Breast epithelium (tissue), 3 donors: ENCODE measurements at regions not wholly inside any gene's neighbourhood (a gene's known extent, or its start where the extent isn't known, plus 50 kb on each side); places are given as distances from the start of the nearest gene placed in this dataset.

Experiments used
- POLR2AphosphoS5 ChIP-seq, 3 donors: sonication (generic); formaldehyde crosslinking; IDR thresholded peaks; one replicate each; pipeline ENCODE4 v1.6.1; 2017; ENCODE audit warnings: antibody characterized with exemption in 3 of 3
- TF ChIP-seq, protein P1 (sequence below), 3 donors: fragments of 450-650 bp; IDR thresholded peaks; one replicate each; pipeline ENCODE4 v1.5.1; 2016 to 2017; ENCODE audit warnings: antibody characterized with exemption in 3 of 3, mild to moderate bottlenecking in 3 of 3, moderate library complexity in 3 of 3

DNA sequence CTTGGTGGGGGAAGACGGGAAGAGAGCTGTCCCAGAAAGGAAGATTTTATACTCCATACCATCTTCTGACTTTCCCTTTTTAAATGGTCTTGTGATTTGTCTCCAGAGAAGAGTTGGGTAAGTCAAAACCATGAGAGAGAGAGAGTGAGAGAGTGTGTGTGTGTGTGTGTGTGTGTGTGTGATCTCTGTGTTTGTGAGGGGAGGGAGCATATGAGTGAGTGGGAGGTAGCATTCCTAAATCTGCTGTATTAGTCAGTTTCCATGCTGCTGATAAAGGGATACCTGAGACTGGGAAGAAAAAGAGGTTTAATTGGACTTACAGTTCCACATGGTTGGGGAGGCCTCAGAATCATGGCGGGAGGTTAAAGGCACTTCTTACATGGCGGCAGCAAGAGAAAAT is 102.0 kb upstream of the VANGL1 start:
- TF ChIP-seq, protein P1, sequence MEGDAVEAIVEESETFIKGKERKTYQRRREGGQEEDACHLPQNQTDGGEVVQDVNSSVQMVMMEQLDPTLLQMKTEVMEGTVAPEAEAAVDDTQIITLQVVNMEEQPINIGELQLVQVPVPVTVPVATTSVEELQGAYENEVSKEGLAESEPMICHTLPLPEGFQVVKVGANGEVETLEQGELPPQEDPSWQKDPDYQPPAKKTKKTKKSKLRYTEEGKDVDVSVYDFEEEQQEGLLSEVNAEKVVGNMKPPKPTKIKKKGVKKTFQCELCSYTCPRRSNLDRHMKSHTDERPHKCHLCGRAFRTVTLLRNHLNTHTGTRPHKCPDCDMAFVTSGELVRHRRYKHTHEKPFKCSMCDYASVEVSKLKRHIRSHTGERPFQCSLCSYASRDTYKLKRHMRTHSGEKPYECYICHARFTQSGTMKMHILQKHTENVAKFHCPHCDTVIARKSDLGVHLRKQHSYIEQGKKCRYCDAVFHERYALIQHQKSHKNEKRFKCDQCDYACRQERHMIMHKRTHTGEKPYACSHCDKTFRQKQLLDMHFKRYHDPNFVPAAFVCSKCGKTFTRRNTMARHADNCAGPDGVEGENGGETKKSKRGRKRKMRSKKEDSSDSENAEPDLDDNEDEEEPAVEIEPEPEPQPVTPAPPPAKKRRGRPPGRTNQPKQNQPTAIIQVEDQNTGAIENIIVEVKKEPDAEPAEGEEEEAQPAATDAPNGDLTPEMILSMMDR (IDR thresholded peaks at IDR 0.05), result no peak
- no peak for TF ChIP-seq POLR2AphosphoS5 (IDR thresholded peaks at IDR 0.05)
